HG03521 (cell line): ENCODE measurements at regions not wholly inside any gene's neighbourhood (a gene's known extent, or its start where the extent isn't known, plus 50 kb on each side); places are given as distances from the start of the nearest gene placed in this dataset.

ENCODE experiments used
- ATAC-seq: cut with Tn5 transposase; IDR thresholded peaks from one replicate; pipeline ENCODE4 v1.9.1; 2021; ENCODE audit warnings: mild to moderate bottlenecking, moderate library complexity; ENCODE audit not compliant: unreplicated experiment

DNA sequence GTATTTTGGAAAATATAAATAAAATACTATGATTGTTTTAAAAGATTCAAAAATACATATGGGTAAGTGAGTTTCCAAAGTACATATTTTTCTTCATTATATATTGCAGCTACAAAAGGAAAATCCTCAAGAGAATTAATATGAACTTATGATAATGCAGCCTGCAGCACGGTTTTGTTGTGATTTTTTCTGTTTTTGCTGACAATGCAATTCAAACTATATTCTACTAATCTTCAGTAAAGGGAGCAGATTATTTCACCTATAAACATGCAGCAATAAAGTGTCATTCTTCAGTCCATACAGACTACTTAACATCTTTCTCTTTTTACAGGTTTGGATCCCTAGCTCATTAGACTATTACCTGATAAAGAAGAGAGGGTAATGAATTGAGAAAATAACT is 582.1 kb upstream of the MGAT4C start:
- no peak for ATAC-seq

- ATAC-seq = no peak
Observed at GRCh38 chr12:86837246-86837645, 581.1 kb upstream of the MGAT4C start.

- no peak for ATAC-seq
Observed at GRCh38 chr12:86834217-86834616, 578.0 kb upstream of the MGAT4C start.

- ATAC-seq = no peak
Observed at GRCh38 chr12:86827409-86827808, 571.2 kb upstream of the MGAT4C start.

GRCh38 chr12:86826051-86826450 is 569.9 kb upstream of the MGAT4C start:
- no peak for ATAC-seq

DNA sequence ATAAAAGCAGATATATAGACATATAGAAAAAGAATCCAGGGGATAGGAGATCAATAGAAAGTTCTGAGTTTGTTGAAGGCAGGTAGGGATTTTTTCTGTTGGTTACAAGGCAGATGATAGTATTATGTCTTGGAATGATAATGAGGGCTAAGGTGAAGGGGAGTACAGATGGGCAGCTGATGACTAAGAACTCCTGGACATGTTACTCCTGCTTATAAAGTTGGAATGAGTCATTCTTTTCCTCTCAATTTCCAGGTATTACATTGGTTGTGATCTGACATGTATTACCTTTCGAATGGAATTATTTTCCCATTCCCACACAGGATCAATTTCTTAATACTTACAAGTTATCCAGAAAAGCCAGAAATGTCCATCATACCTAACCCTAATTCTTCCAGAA is 545.2 kb upstream of the MGAT4C start:
- no peak for ATAC-seq

GRCh38 chr12:86799616-86800015 is 543.4 kb upstream of the MGAT4C start:
- ATAC-seq = no peak

GRCh38 chr12:86796550-86796949 is 540.4 kb upstream of the MGAT4C start:
- ATAC-seq = no peak

DNA sequence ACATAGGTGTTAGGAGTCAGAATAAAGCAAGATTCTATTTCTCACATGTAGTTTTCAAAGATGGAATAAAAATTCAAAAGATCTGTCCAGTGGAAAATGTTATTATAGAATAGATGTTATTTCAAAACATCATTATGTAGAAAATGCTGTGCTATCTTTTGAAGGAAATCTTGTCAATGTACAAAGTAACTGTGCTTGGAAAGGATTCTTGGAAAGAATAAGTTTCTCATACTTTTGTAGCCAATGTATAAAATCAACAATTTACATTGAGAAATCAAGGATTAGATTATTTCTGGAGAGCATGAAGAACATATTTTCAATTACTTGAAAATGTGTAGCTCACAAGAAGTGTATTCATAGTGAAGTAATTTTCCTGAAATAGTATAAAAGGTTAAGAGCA is 532.5 kb upstream of the MGAT4C start:
- no peak for ATAC-seq

- ATAC-seq = no peak
Observed at GRCh38 chr12:86787419-86787818, 531.2 kb upstream of the MGAT4C start.

DNA sequence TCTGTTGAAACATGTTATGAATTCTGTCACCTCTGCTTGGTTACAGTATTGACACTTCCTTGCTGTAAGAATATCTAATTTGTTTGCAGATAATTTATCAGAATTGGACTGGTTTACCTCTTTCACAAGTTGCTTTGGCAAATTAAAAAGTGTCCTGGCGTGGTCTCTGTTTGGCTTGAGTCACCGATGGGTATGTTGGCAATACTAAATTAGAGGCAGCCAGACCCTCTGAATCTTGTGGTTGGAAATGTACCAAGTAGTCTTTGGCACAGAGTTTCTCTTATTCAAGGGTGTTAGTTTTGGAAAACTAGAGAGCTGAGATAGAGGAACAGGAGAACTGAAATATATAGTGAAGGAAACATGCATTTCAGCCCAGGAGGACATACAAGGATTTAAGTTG is 521.1 kb upstream of the MGAT4C start:
- ATAC-seq = no peak

GRCh38 chr12:86774841-86775388 is 518.7 kb upstream of the MGAT4C start:
- ATAC-seq = no peak

DNA sequence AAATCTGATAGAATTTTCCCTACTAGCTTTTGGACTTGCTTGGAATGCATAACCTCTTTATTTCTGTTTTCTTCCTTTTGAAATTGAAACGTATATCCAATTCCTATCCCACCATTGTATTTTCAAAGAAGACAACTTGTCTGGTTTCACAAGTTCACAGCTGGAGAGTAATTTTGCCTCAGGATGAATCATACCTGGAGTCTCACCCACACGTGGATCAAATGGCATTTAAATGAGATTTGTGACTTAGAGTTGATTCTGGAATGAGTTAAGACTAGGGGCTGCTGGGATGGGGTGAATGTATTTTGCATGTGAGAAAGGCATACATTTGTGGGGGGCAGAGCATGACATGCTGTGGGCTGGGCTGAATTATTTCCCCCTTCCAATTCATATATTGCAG is 516.5 kb upstream of the MGAT4C start:
- ATAC-seq = no peak

GRCh38 chr12:86770871-86771270 is 514.7 kb upstream of the MGAT4C start:
- ATAC-seq = no peak

- no peak for ATAC-seq
Observed at GRCh38 chr12:86748894-86749293, 492.7 kb upstream of the MGAT4C start.

- no peak for ATAC-seq
Observed at GRCh38 chr12:86744547-86745212, 488.5 kb upstream of the MGAT4C start.

DNA sequence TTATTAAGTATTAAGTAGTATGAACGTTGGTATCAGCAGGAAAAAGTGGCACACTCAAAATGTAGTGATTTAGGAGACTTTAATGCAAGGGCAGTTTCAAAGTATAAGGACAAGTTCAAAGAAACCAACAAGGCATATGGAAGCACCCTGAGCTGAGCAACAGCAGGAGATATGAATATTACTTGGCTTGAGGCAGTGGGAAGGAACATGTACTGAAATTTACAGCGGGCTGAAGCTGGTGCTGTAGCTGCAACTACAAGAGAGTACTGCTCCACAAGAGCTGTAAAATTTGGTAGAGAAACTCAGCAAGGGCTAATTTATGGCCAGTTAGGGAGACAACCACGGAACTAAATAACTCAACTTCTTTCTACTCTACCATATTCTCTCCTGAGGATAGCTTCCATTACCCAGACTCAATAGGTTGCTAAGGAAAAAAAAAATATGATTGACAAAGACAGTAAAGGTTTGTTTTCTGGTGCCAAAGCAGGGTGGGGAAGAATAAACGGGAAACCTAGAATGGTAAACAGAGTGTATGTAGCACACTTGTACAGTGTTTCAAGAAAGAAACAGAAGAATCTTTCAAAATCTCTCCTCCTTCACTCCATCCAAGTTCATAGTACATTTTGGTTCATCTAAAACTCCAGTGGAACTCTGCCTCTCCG is 487.8 kb upstream of the MGAT4C start:
- no peak for ATAC-seq

DNA sequence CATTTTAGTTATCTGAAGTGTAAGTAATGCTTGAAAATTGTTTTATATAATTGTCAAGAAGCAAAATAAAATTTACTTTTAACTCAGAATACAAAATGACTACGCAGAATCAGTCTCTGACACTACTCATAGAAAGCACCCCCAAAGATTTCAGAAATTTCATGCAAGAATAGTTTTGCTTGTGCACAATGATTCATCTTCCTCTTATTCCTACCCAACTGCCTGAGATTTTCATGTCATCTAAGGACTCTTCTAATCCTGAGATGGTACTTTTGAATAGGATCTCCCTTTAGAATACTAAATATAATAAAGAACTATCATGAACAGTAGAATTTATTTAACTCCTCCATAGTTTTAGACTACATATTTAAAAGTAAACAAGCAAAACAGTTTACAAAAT is 485.3 kb upstream of the MGAT4C start:
- ATAC-seq = no peak

DNA sequence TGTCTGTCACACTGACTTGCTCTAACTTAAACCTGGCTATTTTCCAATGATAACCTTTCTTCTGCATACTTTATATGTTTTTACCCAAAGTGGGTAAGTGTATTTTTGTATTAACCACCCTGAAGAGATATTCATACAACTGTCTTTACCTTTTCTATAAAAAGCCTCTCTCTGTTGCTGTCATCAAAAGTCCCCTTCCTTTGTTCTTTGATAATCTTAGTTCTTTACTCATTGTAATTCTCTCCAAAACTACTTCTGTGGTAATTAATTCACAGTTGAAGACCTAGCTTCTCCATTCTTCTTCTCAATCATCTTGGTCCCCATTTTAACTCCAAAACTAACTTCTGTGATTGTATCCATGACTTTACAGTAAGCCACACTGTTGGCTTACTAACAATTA is 479.7 kb upstream of the MGAT4C start:
- no peak for ATAC-seq

GRCh38 chr12:86735072-86735471 is 478.9 kb upstream of the MGAT4C start:
- ATAC-seq = no peak

GRCh38 chr12:86730233-86730632 is 474.0 kb upstream of the MGAT4C start:
- no peak for ATAC-seq

- no peak for ATAC-seq
Observed at GRCh38 chr12:86729739-86730138, 473.5 kb upstream of the MGAT4C start.

- ATAC-seq = no peak
Observed at GRCh38 chr12:86727160-86727559, 471.0 kb upstream of the MGAT4C start.
